ENCODE measurements at regions not wholly inside any gene's neighbourhood (a gene's known extent, or its start where the extent isn't known, plus 50 kb on each side); places are given as distances from the start of the nearest gene placed in this dataset.
"Not testable (repeated sequence)": the region's sequence is repeated elsewhere in the genome, so short reads cannot be mapped to it uniquely, and the experiment has no call there.

- DNase-seq (ENCODE audit: low spot score); ATAC-seq: not testable (repeated sequence)
These were observed 94.3 kb downstream of the ETS2 start for GRCh38 chr21:38899985-38900384.

- ATAC-seq (no peak), DNase-seq (ENCODE audit: low spot score) (no peak)
These were observed 93.7 kb downstream of the ETS2 start for GRCh38 chr21:38899277-38899947.

GRCh38 chr21:38898422-38899096 is 92.8 kb downstream of the ETS2 start:
- ATAC-seq (peak; percentile 22), DNase-seq (ENCODE audit: low spot score) (no peak)

GRCh38 chr21:38897532-38898421 is 92.0 kb downstream of the ETS2 start:
- ATAC-seq (peak; percentile 76), DNase-seq (ENCODE audit: low spot score) (no peak)

GRCh38 chr21:38894899-38895298 is 89.2 kb downstream of the ETS2 start:
- ATAC-seq, result no peak

GRCh38 chr21:38888991-38889561 is 83.3 kb downstream of the ETS2 start:
- peak; percentile 56 for ATAC-seq
- no peak for DNase-seq (ENCODE audit: low spot score)

More at GRCh38 chr21:38894899-38895298, 89.2 kb downstream of the ETS2 start:
- DNase-seq (ENCODE audit: low spot score), result no peak

- no peak for DNase-seq (ENCODE audit: low spot score)
- no peak for ATAC-seq
These were observed 82.0 kb downstream of the ETS2 start for GRCh38 chr21:38887749-38888148.

GRCh38 chr21:38887062-38887686 is 81.4 kb downstream of the ETS2 start:
- DNase-seq (ENCODE audit: low spot score), result no peak
- ATAC-seq, result no peak

GRCh38 chr21:38885909-38886308 is 80.2 kb downstream of the ETS2 start:
- no peak for DNase-seq (ENCODE audit: low spot score)
- no peak for ATAC-seq

GRCh38 chr21:38884440-38884839 is 78.7 kb downstream of the ETS2 start:
- DNase-seq (ENCODE audit: low spot score), result no peak
- no peak for ATAC-seq

GRCh38 chr21:38883142-38883541 is 77.4 kb downstream of the ETS2 start:
- DNase-seq (ENCODE audit: low spot score) (no peak), ATAC-seq (no peak)

- DNase-seq (ENCODE audit: low spot score) (no peak), ATAC-seq (no peak)
These were observed 75.4 kb downstream of the ETS2 start for GRCh38 chr21:38881131-38881530.

GRCh38 chr21:38880577-38880966 is 74.8 kb downstream of the ETS2 start:
- DNase-seq (ENCODE audit: low spot score) (no peak), ATAC-seq (no peak)

GRCh38 chr21:38879912-38880576 is 74.3 kb downstream of the ETS2 start:
- ATAC-seq (peak; percentile 43), DNase-seq (ENCODE audit: low spot score) (no peak)

GRCh38 chr21:38878379-38879179 is 72.8 kb downstream of the ETS2 start:
- ATAC-seq (peak; percentile 71), DNase-seq (ENCODE audit: low spot score) (no peak)

- DNase-seq (ENCODE audit: low spot score) (no peak), ATAC-seq (no peak)
These were observed 70.2 kb downstream of the ETS2 start for GRCh38 chr21:38875694-38876492.

Data from left lobe of liver (tissue), 2 donors.